ENCODE measurements at regions not wholly inside any gene's neighbourhood (a gene's known extent, or its start where the extent isn't known, plus 50 kb on each side); places are given as distances from the start of the nearest gene placed in this dataset.

DNA sequence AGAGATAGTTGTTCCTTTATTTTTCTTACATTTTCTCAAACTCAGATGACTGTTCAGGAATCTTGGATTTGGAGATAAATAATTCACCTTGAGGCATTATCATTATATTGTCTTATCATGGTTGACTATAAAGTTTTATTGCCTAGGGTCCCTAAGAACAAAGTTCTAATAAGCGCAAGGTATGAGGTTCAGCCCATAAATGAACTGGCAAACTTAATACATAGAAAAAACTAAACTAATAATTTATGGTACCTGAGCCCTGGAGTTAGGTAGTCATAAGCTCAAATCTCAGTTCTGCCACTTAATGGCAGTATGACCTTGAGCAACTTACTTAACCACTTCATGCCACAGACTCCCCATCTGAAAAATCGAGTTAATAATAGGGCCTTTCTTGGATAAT lies 334.0 kb upstream of the PBX1 start:
- TF ChIP-seq, protein P1, sequence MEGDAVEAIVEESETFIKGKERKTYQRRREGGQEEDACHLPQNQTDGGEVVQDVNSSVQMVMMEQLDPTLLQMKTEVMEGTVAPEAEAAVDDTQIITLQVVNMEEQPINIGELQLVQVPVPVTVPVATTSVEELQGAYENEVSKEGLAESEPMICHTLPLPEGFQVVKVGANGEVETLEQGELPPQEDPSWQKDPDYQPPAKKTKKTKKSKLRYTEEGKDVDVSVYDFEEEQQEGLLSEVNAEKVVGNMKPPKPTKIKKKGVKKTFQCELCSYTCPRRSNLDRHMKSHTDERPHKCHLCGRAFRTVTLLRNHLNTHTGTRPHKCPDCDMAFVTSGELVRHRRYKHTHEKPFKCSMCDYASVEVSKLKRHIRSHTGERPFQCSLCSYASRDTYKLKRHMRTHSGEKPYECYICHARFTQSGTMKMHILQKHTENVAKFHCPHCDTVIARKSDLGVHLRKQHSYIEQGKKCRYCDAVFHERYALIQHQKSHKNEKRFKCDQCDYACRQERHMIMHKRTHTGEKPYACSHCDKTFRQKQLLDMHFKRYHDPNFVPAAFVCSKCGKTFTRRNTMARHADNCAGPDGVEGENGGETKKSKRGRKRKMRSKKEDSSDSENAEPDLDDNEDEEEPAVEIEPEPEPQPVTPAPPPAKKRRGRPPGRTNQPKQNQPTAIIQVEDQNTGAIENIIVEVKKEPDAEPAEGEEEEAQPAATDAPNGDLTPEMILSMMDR (IDR thresholded peaks at IDR 0.05): no peak
- no peak for TF ChIP-seq POLR2A (IDR thresholded peaks at IDR 0.05)
